ENCODE measurements at regions not wholly inside any gene's neighbourhood (a gene's known extent, or its start where the extent isn't known, plus 50 kb on each side); places are given as distances from the start of the nearest gene placed in this dataset.

- TF ChIP-seq CTCF (IDR thresholded peaks at IDR 0.05; ENCODE audit: insufficient read depth, low read length, missing control alignments) = no peak
- CTCF ChIA-PET = interaction anchor here (0.6 to 3.6 kb wide), 12 partner anchors 10 to 267 kb away, joined by 3 to 15 read pairs (median 4); partner anchors contain the start of gene EFNB1
- POLR2A ChIA-PET = no interaction called here
- no peak overlapping the region for H3K4me3 ChIP-seq (ENCODE audit: low read depth, low read length)
- DNase-seq (ENCODE audit: low read depth, low spot score) = no peak
Observed at GRCh38 chrX:69094977-69095669, 70.1 kb downstream of the PJA1 start.

GRCh38 chrX:69093960-69094871, 71.0 kb downstream of the PJA1 start:
- ChIA-PET POLR2A (interaction anchor here (0.6 kb wide), 1 partner anchor 266 kb away, joined by 4 read pairs; the partner anchor contains the start of gene EFNB1), CTCF (interaction anchor here (0.6 to 3.6 kb wide), 18 partner anchors 9 to 295 kb away, joined by 3 to 15 read pairs (median 4); partner anchors contain the start of gene EFNB1)
- DNase-seq (ENCODE audit: low read depth, low spot score) = no peak
- no peak overlapping the region for H3K4me3 ChIP-seq (ENCODE audit: low read depth, low read length)
- peak; percentile 50 for TF ChIP-seq CTCF (IDR thresholded peaks at IDR 0.05; ENCODE audit: insufficient read depth, low read length, missing control alignments)

GRCh38 chrX:69090022-69090421, 75.2 kb downstream of the PJA1 start:
- ChIA-PET POLR2A (interaction anchor here (0.6 kb wide), 1 partner anchor 9 kb away, joined by 3 read pairs; no protein-coding TSS in a partner anchor), CTCF (no interaction called here)
- TF ChIP-seq CTCF (IDR thresholded peaks at IDR 0.05; ENCODE audit: insufficient read depth, low read length, missing control alignments) = no peak
- H3K4me3 ChIP-seq (ENCODE audit: low read depth, low read length) = no peak overlapping the region
- no peak for DNase-seq (ENCODE audit: low read depth, low spot score)

GRCh38 chrX:69089203-69089602, 76.0 kb downstream of the PJA1 start:
- DNase-seq (ENCODE audit: low read depth, low spot score) = no peak
- CTCF ChIA-PET = no interaction called here
- POLR2A ChIA-PET = interaction anchor here (0.6 kb wide), 1 partner anchor 10 kb away, joined by 3 read pairs; no protein-coding TSS in a partner anchor
- H3K4me3 ChIP-seq (ENCODE audit: low read depth, low read length) = no peak overlapping the region
- no peak for TF ChIP-seq CTCF (IDR thresholded peaks at IDR 0.05; ENCODE audit: insufficient read depth, low read length, missing control alignments)

GRCh38 chrX:69088171-69088938, 76.9 kb downstream of the PJA1 start:
- TF ChIP-seq CTCF (IDR thresholded peaks at IDR 0.05; ENCODE audit: insufficient read depth, low read length, missing control alignments) = no peak
- ChIA-PET CTCF (no interaction called here), POLR2A (no interaction called here)
- H3K4me3 ChIP-seq (ENCODE audit: low read depth, low read length) = no peak overlapping the region
- no peak for DNase-seq (ENCODE audit: low read depth, low spot score)

Data from AG04449 (cell line).